ENCODE measurements at regions not wholly inside any gene's neighbourhood (a gene's known extent, or its start where the extent isn't known, plus 50 kb on each side); places are given as distances from the start of the nearest gene placed in this dataset.
"Not testable (repeated sequence)": the region's sequence is repeated elsewhere in the genome, so short reads cannot be mapped to it uniquely, and the experiment has no call there.

DNA sequence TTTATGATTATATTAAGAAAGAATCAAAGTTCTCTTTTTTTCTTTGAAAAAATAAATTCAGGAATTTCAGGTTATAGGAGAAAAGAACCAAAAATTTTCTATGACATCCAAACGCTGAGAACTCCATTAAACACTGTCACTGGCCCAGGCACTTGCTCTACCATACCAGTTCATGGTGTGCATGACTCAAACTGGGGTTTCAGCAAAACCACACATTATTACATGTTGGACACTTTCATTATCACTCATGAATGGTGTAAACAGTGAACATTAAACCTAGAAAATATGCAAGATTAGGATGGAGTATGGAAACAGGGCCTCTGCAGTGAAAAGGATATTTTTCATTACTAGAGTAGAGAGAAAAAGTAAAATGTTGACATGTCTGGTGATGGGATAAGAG, 369.9 kb upstream of the FAM174A start:
- no peak overlapping the region for H3K27ac Mint-ChIP-seq
- no peaks in the 10 kb centered on the region for H3K36me3 Mint-ChIP-seq
- H3K4me3 Mint-ChIP-seq, result no peak overlapping the region
- no peaks in the 10 kb centered on the region for H3K4me1 Mint-ChIP-seq (ENCODE audit: low read depth)
- peaks cover 14% of the 10 kb centered on the region for H3K9me3 Mint-ChIP-seq
- ChIA-PET POLR2A (interaction anchor here (0.5 kb wide), 1 partner anchor 11 kb away, joined by 4 read pairs; no protein-coding TSS in a partner anchor), CTCF (no interaction called here)
- DNase-seq, result no peak
- intact Hi-C loops (cut with micrococcal nuclease), result no loop called here
- no peaks in the 10 kb centered on the region for H3K27me3 Mint-ChIP-seq

DNA sequence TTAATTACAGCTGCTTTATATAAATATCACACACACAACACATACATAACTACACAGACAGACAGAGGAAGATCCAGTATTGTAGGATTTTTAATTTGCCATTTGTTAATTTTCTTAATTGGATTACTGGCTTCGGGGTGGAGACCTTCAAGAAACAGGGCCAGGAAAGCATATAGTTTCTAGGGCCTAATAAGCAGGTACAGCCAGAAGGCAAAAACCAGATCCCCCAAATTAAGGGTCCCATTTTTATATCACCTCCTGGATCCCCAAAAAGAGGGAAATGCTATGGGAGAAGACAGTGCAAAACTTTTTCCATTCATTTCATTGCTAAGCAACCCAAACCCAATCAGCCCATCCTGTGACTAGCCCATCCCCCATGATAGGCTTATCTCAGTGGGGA, 373.3 kb upstream of the FAM174A start:
- no peak for DNase-seq
- Mint-ChIP-seq H3K9me3 (peaks cover 14% of the 10 kb centered on the region), H3K36me3 (no peaks in the 10 kb centered on the region), H3K27ac (no peak overlapping the region), H3K27me3 (no peaks in the 10 kb centered on the region), H3K4me3 (no peak overlapping the region), H3K4me1 (ENCODE audit: low read depth) (no peaks in the 10 kb centered on the region)
- intact Hi-C loops (cut with micrococcal nuclease), result no loop called here
- ChIA-PET POLR2A (no interaction called here), CTCF (no interaction called here)

DNA sequence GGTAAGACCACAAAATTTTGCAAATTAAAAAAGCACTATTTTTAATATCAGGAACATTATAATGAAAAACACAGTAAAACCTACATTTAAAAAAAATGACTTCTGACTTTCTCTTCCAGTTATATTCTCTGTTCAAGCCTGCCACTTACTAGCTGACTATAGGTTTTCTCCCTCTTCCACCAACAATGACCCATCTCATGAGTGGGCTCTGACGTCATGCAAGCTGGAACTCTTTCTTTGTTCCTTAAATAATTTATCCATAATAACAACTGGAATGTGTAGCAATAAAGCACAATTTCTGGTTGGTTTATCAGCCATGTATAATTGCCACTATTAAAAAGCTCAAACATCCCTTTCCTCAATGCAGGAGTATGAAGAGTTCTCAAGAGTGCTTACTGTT, 378.1 kb upstream of the FAM174A start:
- no peak overlapping the region for H3K4me3 Mint-ChIP-seq
- H3K27ac Mint-ChIP-seq, result no peak overlapping the region
- ChIA-PET POLR2A (no interaction called here), CTCF (no interaction called here)
- H3K9me3 Mint-ChIP-seq, result peaks cover 7% of the 10 kb centered on the region
- no peak for DNase-seq
- intact Hi-C loops (cut with micrococcal nuclease), result no loop called here
- H3K27me3 Mint-ChIP-seq, result no peaks in the 10 kb centered on the region
- no peaks in the 10 kb centered on the region for H3K36me3 Mint-ChIP-seq
- no peaks in the 10 kb centered on the region for H3K4me1 Mint-ChIP-seq (ENCODE audit: low read depth)

DNA sequence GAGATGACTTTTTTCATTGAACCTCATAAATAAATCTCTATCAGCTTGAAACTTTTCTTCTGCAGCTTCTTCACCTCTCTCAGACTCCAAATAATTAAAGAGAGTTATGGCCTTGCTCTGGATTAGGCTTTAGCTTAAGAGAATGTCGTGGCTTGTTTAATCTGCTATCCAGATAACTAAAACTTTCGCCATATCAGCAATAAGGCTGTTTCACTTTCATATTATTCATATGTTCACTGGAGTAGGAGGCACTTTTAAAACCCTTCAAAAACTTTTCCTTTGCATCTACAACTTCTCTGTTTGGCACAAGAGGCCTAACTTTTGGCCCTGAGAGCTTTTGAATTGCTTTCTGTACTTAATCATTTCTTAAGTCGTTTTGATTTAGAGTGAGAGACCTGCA, 386.9 kb upstream of the FAM174A start:
- Mint-ChIP-seq H3K36me3 (no peaks in the 10 kb centered on the region), H3K9me3 (no peaks in the 10 kb centered on the region), H3K4me1 (ENCODE audit: low read depth) (no peaks in the 10 kb centered on the region), H3K4me3 (no peak overlapping the region), H3K27ac (no peak overlapping the region), H3K27me3 (no peaks in the 10 kb centered on the region)
- intact Hi-C loops (cut with micrococcal nuclease), result no loop called here
- POLR2A ChIA-PET, result no interaction called here
- no peak for DNase-seq
- CTCF ChIA-PET, result no interaction called here

DNA sequence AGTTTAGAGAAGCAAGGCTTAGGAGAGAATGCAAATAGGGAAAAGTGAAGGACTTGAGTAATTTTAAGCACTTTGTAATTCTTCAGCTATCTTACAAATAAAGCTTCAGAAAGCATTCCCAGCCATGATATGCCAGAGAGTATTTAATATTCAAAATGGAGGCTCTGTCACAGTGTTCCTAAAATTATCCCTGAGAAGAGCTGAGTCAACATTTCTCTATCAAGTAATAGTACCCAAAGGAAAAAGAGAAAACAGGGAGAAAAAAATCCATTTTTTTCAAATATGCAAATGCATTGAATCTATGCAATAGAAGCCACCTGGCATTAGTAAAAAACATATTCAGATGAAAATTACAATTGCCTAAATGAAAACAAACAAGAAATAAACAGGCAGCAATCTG, 392.6 kb upstream of the FAM174A start:
- POLR2A ChIA-PET, result no interaction called here
- Mint-ChIP-seq H3K36me3 (no peaks in the 10 kb centered on the region), H3K27me3 (no peaks in the 10 kb centered on the region), H3K9me3 (no peaks in the 10 kb centered on the region), H3K4me3 (no peak overlapping the region), H3K27ac (no peak overlapping the region), H3K4me1 (ENCODE audit: low read depth) (no peaks in the 10 kb centered on the region)
- DNase-seq, result no peak
- CTCF ChIA-PET, result interaction anchor here (0.5 kb wide), 1 partner anchor 441 kb away, joined by 4 read pairs; no protein-coding TSS in a partner anchor
- intact Hi-C loops (cut with micrococcal nuclease), result no loop called here

DNA sequence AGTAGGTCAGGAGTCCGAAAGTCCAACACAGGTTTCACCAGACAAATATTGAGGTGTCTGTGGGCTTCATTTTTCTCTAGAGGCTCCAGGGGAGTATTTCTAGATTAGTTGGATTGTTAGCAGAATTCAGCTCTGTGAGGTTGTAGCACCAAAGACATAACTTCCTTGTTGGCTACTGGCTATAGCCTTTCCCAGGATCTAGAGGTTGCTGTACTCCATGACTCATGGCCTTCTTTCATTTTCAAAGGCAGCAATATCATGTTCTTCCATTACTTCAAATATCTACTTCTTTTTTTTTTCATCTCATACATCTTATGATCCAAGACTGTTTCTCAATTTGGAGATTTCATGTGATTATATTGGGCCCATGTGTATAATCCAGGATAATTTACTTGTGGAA, 404.0 kb upstream of the FAM174A start:
- H3K4me3 Mint-ChIP-seq, result no peak overlapping the region
- ChIA-PET POLR2A (no interaction called here), CTCF (no interaction called here)
- no peaks in the 10 kb centered on the region for H3K4me1 Mint-ChIP-seq (ENCODE audit: low read depth)
- H3K36me3 Mint-ChIP-seq, result no peaks in the 10 kb centered on the region
- H3K27ac Mint-ChIP-seq, result no peak overlapping the region
- no peak for DNase-seq
- H3K9me3 Mint-ChIP-seq, result no peaks in the 10 kb centered on the region
- intact Hi-C loops (cut with micrococcal nuclease), result no loop called here
- H3K27me3 Mint-ChIP-seq, result no peaks in the 10 kb centered on the region

DNA sequence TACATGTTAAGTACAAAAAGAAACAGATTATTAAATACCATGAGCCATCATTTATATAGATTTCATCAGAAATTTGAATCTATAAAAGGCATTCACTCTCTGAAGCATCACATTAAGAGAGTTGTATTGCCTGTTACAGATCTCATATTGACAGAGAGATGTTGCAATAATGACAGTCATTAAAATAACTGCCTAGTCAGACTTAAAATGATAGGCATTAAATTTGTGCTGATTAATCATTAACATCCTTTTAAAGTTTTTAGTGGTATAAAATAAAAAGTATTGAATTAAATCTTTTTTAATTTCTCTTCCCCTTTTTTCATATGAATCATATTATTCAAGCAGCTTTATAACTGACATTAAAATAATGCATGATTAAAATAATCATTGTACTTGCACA, 404.9 kb upstream of the FAM174A start:
- Mint-ChIP-seq H3K4me3 (no peak overlapping the region), H3K27me3 (no peaks in the 10 kb centered on the region), H3K36me3 (no peaks in the 10 kb centered on the region), H3K27ac (no peak overlapping the region), H3K9me3 (no peaks in the 10 kb centered on the region), H3K4me1 (ENCODE audit: low read depth) (no peaks in the 10 kb centered on the region)
- DNase-seq, result no peak
- intact Hi-C loops (cut with micrococcal nuclease), result no loop called here
- CTCF ChIA-PET, result no interaction called here
- POLR2A ChIA-PET, result no interaction called here

DNA sequence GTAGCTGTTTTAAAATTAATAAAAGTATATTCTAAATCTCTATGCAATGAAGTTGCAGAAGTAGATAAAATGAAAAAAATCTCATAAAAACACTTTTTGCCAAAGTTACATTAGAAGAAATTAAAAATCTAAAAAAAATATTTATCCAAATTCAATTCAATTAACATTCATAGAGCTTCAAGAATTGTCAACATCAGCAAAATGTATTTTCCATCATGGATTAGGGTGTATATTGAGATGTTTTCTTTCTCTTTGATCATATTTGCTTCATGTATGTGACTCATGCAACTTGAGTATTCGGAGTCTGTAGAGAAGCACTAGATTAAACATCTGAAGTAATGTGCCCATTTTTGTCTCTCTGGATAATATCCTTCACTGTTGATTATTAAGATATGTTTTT, 415.3 kb upstream of the FAM174A start:
- no peaks in the 10 kb centered on the region for H3K9me3 Mint-ChIP-seq
- no peaks in the 10 kb centered on the region for H3K27me3 Mint-ChIP-seq
- intact Hi-C loops (cut with micrococcal nuclease), result no loop called here
- POLR2A ChIA-PET, result no interaction called here
- H3K36me3 Mint-ChIP-seq, result no peaks in the 10 kb centered on the region
- DNase-seq, result no peak
- H3K4me1 Mint-ChIP-seq (ENCODE audit: low read depth), result no peaks in the 10 kb centered on the region
- H3K4me3 Mint-ChIP-seq, result no peak overlapping the region
- CTCF ChIA-PET, result no interaction called here
- no peak overlapping the region for H3K27ac Mint-ChIP-seq

DNA sequence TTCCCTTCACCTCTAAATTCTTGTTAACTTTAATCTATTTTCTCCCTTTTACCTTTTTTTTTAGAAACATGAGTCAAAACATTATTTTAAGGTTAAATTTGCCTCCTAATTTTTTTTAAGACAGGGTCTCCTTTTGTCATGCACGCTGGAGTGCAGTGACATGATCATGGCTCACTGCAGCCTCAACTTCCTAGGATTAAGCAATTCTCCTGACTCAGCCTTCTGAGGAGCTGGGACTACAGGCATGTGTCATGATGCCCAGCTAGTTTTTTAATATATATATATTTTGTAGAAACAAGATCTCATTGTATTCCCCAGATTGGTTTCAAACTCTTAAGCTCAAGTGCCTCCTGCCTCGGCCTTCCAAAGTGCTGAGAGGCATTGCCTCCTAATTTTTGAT, 424.7 kb upstream of the FAM174A start:
- no peak overlapping the region for H3K4me3 Mint-ChIP-seq
- DNase-seq, result no peak

DNA sequence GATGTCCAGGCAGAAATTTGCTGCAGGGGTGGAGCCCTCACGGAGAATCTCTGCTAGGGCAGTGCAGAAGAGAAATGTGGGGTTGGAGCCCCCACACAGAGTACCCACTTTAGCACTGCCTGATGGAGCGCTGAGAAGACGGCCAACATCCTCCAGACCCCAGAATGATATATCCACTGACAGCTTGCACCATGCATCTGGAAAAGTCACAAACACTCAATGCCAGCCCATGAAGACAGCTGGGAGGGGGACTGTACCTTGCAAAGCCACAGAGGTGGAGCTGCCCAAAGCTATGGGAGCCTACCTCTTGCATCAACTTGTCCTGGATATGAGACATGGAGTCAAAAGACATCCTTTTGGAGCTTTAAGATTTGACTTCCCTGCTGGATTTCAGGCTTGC, 426.3 kb upstream of the FAM174A start:
- Mint-ChIP-seq H3K4me1 (ENCODE audit: low read depth) (no peaks in the 10 kb centered on the region), H3K9me3 (peaks cover 22% of the 10 kb centered on the region), H3K4me3 (no peak overlapping the region), H3K27ac (no peak overlapping the region), H3K36me3 (no peaks in the 10 kb centered on the region), H3K27me3 (no peaks in the 10 kb centered on the region)
- ChIA-PET POLR2A (no interaction called here), CTCF (no interaction called here)
- DNase-seq, result no peak
- intact Hi-C loops (cut with micrococcal nuclease), result no loop called here

More for the DNA sequence above, 424.7 kb upstream of the FAM174A start:
- POLR2A ChIA-PET, result no interaction called here
- Mint-ChIP-seq H3K9me3 (peaks cover 22% of the 10 kb centered on the region), H3K27me3 (no peaks in the 10 kb centered on the region), H3K27ac (no peak overlapping the region), H3K4me1 (ENCODE audit: low read depth) (no peaks in the 10 kb centered on the region), H3K36me3 (no peaks in the 10 kb centered on the region)
- intact Hi-C loops (cut with micrococcal nuclease), result no loop called here
- CTCF ChIA-PET, result no interaction called here

DNA sequence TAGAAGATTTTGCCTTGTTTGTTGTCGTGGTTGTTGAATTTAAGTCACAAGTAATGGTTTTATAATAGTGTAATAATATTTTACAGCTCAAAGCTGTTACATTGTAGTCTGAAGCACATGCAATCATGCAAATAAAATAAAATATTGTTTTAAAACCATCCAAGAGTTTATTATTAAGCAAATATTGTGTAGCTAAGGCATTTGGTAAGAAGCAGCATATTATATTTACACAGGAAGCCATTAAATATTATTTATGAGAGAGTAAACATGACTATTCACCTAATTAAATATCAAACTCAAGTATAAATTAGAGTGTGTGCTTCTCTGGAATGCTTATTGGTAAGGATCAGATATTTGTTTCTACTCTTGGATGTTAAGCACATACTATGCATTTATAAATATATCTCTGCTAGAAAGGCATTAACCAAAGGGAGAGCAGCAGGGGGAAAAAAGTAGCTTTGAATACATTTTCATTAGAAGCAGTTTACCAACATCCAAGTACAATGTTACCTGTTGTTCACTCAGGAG, 431.5 kb upstream of the FAM174A start:
- H3K27me3 Mint-ChIP-seq; POLR2A ChIA-PET; CTCF ChIA-PET; H3K4me3 Mint-ChIP-seq; H3K27ac Mint-ChIP-seq; H3K4me1 Mint-ChIP-seq (ENCODE audit: low read depth); intact Hi-C loops (cut with micrococcal nuclease); DNase-seq; H3K36me3 Mint-ChIP-seq: not testable (repeated sequence)
- peaks cover 11% of the 10 kb centered on the region for H3K9me3 Mint-ChIP-seq

DNA sequence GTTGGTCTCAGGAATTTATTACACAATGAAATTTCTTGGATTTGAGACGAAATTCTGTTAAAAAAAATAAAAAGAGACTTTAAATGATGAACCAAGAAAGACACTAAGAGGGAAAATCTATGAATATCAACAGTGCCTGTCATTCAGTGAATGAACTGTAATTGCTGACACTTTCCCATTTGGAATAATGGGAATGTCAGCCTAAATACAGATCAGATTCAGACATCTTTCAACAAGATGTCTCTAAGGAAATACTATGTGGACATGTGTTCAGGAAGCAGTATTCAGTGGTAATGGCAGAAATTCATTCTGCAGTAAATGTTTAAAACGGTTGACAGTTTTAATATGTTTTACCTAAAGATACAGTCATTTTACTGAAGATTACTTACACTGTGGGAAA, 433.7 kb upstream of the FAM174A start:
- H3K4me3 Mint-ChIP-seq; H3K9me3 Mint-ChIP-seq; DNase-seq; H3K4me1 Mint-ChIP-seq (ENCODE audit: low read depth); intact Hi-C loops (cut with micrococcal nuclease); H3K27ac Mint-ChIP-seq; H3K27me3 Mint-ChIP-seq; H3K36me3 Mint-ChIP-seq; POLR2A ChIA-PET; CTCF ChIA-PET: not testable (repeated sequence)

DNA sequence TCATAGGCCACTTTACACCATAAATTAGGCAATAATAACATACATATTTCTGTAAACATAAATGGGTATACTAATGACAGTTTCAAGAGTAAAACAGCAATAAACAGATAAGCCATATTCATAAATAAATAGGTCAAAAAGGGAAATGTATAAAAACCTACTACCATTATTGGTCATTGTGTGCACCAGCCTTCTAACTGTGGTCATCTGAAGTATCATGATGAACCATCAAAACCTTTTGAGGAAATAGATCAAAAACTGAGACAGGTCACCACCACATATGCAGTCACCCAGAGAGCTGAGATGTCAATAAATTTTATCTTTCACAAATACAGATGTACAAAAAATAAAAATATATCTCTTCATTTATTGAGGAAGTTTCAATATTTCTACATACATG, 438.8 kb upstream of the FAM174A start:
- H3K36me3 Mint-ChIP-seq; DNase-seq; H3K27ac Mint-ChIP-seq; H3K27me3 Mint-ChIP-seq; POLR2A ChIA-PET; intact Hi-C loops (cut with micrococcal nuclease); H3K4me1 Mint-ChIP-seq (ENCODE audit: low read depth); H3K9me3 Mint-ChIP-seq; CTCF ChIA-PET; H3K4me3 Mint-ChIP-seq: not testable (repeated sequence)

DNA sequence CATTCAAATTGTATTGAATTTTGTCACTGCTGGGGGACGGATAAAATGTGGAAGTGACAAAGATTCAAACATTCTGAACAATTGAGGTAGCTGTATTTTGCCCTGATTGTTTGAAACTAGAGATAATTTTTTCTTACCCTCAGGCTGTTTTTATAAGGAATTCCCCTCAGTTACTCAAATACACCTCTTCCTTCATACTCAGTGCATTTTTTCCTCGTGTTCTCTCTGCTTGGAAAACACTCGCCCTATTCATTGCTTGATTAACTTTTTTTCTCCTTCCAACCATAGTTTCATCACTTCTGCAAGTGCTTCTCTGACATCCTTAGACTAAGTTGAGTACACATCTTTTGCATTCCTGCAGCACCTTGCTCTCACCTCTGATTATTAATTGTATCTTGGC, 454.5 kb upstream of the FAM174A start:
- H3K9me3 Mint-ChIP-seq; H3K36me3 Mint-ChIP-seq; H3K27ac Mint-ChIP-seq; intact Hi-C loops (cut with micrococcal nuclease); H3K27me3 Mint-ChIP-seq; CTCF ChIA-PET; H3K4me1 Mint-ChIP-seq (ENCODE audit: low read depth); H3K4me3 Mint-ChIP-seq; DNase-seq: not testable (repeated sequence)
- POLR2A ChIA-PET, result interaction anchor here (0.6 kb wide), 1 partner anchor 154 kb away, joined by 3 read pairs; no protein-coding TSS in a partner anchor
